Kidney (tissue), 13 donors: ENCODE measurements at regions not wholly inside any gene's neighbourhood (a gene's known extent, or its start where the extent isn't known, plus 50 kb on each side); places are given as distances from the start of the nearest gene placed in this dataset.

Source experiments
- DNase-seq, 5 donors: peaks; one replicate each; pipeline ENCODE4 v3.0.0-alpha.2; 2013 to 2020
- FAIRE-seq: peaks from 2 replicates; lab custom pipeline; 2012; peaks lifted over from hg19 to GRCh38; lab: Jason Lieb, UNC
- H3K27ac ChIP-seq, 2 donors: one replicate each; pipeline ENCODE4 v1.7.0; 2013; ENCODE audit warnings: low read depth in 2 of 2, low read length in 2 of 2, inconsistent platforms in 1 of 2
- H3K27me3 ChIP-seq: one replicate; pipeline ENCODE4 v1.7.1; 2013; ENCODE audit warnings: low read length, inconsistent platforms; ENCODE audit not compliant: control insufficient read depth, insufficient read depth
- H3K36me3 ChIP-seq, 3 donors: one replicate each; pipeline versions ENCODE4 v1.7.0 to v1.7.1; 2013; ENCODE audit warnings: low read length in 3 of 3, control low read depth in 1 of 3, inconsistent platforms in 1 of 3; ENCODE audit not compliant: insufficient read depth in 3 of 3, control insufficient read depth in 2 of 3
- H3K4me1 ChIP-seq, 3 donors: one replicate each; pipeline versions ENCODE4 v1.7.0 to v1.7.1; 2013; ENCODE audit warnings: low read length in 3 of 3, inconsistent platforms in 1 of 3, low read depth in 1 of 3; ENCODE audit not compliant: control insufficient read depth in 2 of 3, insufficient read depth in 2 of 3
- H3K4me3 ChIP-seq, 3 donors: one replicate each; pipeline versions ENCODE4 v1.7.0 to v1.8.1; 2013; ENCODE audit warnings: low read length in 3 of 3, control low read depth in 1 of 3, inconsistent platforms in 1 of 3
- H3K9ac ChIP-seq, 3 donors: one replicate each; pipeline versions ENCODE4 v1.7.0 to v1.7.1; 2013; ENCODE audit warnings: low read length in 3 of 3, control low read depth in 1 of 3, inconsistent platforms in 1 of 3
- H3K9me3 ChIP-seq, 3 donors: one replicate each; pipeline versions ENCODE4 v1.7.0 to v1.7.1; 2013; ENCODE audit warnings: low read length in 3 of 3, control low read depth in 1 of 3, inconsistent platforms in 1 of 3; ENCODE audit not compliant: control insufficient read depth in 2 of 3, insufficient read depth in 1 of 3
- CTCF ChIP-seq: IDR thresholded peaks from 3 replicates; pipeline ENCODE4 v1.5.1; 2012; ENCODE audit warnings: mild to moderate bottlenecking, moderate library complexity, borderline replicate concordance; ENCODE audit not compliant: insufficient read depth; ENCODE audit errors: extremely low read depth
- intact Hi-C: fragments of 100-400 bp; cut with DNase I; formaldehyde crosslinking; loops from one replicate; pipeline ENCODE4 v1.11.1; 2022
- donor health status: control.
- donor health status: control.
- donor health status: control.
- donor health status: control.
- donor health status: control.
- donor health status: DM: yes; HTN: yes; CAD: no.
- donor health status: Normal renal cell carcinoma (clear cell type).

- DNase-seq, result peak in 1 of 5 donors; percentile 48
- H3K27ac ChIP-seq, result no peak overlapping the region
These were observed 162.3 kb downstream of the IRF8 start for GRCh38 chr16:86061318-86061695.

GRCh38 chr16:86061721-86062120, 162.8 kb downstream of the IRF8 start:
- Histone ChIP-seq H3K27ac (no peak overlapping the region), H3K9ac (no peak overlapping the region), H3K9me3 (no peaks in the 10 kb centered on the region), H3K4me3 (no peak overlapping the region), H3K4me1 (no peaks in the 10 kb centered on the region), H3K36me3 (no peaks in the 10 kb centered on the region), H3K27me3 (no peaks in the 10 kb centered on the region)
- no peak for TF ChIP-seq CTCF
- intact Hi-C loops, result no loop called here
- no peak for FAIRE-seq
- DNase-seq, result peak in 2 of 5 donors; percentile 57 to 58

More at GRCh38 chr16:86061318-86061695, 162.3 kb downstream of the IRF8 start:
- no peak for FAIRE-seq
- no peak for TF ChIP-seq CTCF
- intact Hi-C loops, result no loop called here
- Histone ChIP-seq H3K27me3 (no peaks in the 10 kb centered on the region), H3K9ac (no peak overlapping the region), H3K9me3 (no peaks in the 10 kb centered on the region), H3K4me1 (no peaks in the 10 kb centered on the region), H3K4me3 (no peak overlapping the region), H3K36me3 (no peaks in the 10 kb centered on the region)

GRCh38 chr16:86062271-86062965, 163.5 kb downstream of the IRF8 start:
- TF ChIP-seq CTCF, result no peak
- no peaks in the 10 kb centered on the region for H3K4me1 ChIP-seq
- intact Hi-C loops, result no loop called here
- H3K36me3 ChIP-seq, result no peaks in the 10 kb centered on the region
- H3K27me3 ChIP-seq, result no peaks in the 10 kb centered on the region
- no peak overlapping the region for H3K9ac ChIP-seq
- H3K4me3 ChIP-seq, result no peak overlapping the region
- FAIRE-seq, result no peak
- H3K27ac ChIP-seq, result no peak overlapping the region
- peak in 1 of 5 donors; percentile 67 for DNase-seq
- H3K9me3 ChIP-seq, result no peaks in the 10 kb centered on the region
